ENCODE measurements at regions not wholly inside any gene's neighbourhood (a gene's known extent, or its start where the extent isn't known, plus 50 kb on each side); places are given as distances from the start of the nearest gene placed in this dataset.
"Not testable (repeated sequence)": the region's sequence is repeated elsewhere in the genome, so short reads cannot be mapped to it uniquely, and the experiment has no call there.

DNA sequence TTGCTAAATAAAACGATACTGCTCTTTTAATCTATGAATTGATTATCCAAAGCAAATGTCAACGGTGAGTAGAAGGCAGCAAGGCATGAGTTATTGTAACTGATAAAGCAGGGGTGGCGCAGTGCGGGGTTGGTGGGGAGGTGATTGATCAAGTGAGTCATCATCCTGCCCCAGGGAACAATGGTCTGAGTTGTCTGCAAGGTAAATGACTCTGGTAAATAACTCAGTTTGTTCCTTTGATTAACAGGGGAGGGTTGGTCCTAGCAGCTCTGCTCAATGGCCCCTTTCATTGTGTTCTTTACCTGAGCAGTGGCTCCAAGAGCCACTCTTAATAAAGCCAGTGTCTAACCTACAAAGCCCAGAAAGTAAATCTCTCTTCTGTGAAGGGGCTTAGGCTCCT is 91.8 kb downstream of the QRSL1 start:
- not testable (repeated sequence) for DNase-seq (ENCODE audit: low spot score)
